ENCODE measurements at regions not wholly inside any gene's neighbourhood (a gene's known extent, or its start where the extent isn't known, plus 50 kb on each side); places are given as distances from the start of the nearest gene placed in this dataset.
"Not testable (repeated sequence)": the region's sequence is repeated elsewhere in the genome, so short reads cannot be mapped to it uniquely, and the experiment has no call there.

GRCh38 chr7:25602730-25603426, 374.6 kb upstream of the NPVF start:
- H3K4me3 ChIP-seq (ENCODE audit: low read length) = peak overlapping the region; percentile 41

GRCh38 chr7:25603427-25603740, 375.1 kb upstream of the NPVF start:
- not testable (repeated sequence) for DNase-seq (ENCODE audit: low read depth, low spot score)
- peak overlapping the region; percentile 41 for H3K4me3 ChIP-seq (ENCODE audit: low read length)

More at GRCh38 chr7:25602730-25603426, 374.6 kb upstream of the NPVF start:
- not testable (repeated sequence) for DNase-seq (ENCODE audit: low read depth, low spot score)

- no peak for DNase-seq (ENCODE audit: low read depth, low spot score)
- no peak overlapping the region for H3K4me3 ChIP-seq (ENCODE audit: low read length)
These were observed 382.9 kb upstream of the NPVF start for GRCh38 chr7:25611196-25611595.

GRCh38 chr7:25613912-25614311, 385.6 kb upstream of the NPVF start:
- DNase-seq (ENCODE audit: low read depth, low spot score) = no peak
- no peak overlapping the region for H3K4me3 ChIP-seq (ENCODE audit: low read length)

- H3K4me3 ChIP-seq (ENCODE audit: low read length) = no peak overlapping the region
These were observed 386.1 kb upstream of the NPVF start for GRCh38 chr7:25614415-25614814.

GRCh38 chr7:25615003-25615402, 386.7 kb upstream of the NPVF start:
- no peak for DNase-seq (ENCODE audit: low read depth, low spot score)
- no peak overlapping the region for H3K4me3 ChIP-seq (ENCODE audit: low read length)

More at GRCh38 chr7:25614415-25614814, 386.1 kb upstream of the NPVF start:
- no peak for DNase-seq (ENCODE audit: low read depth, low spot score)

- no peak for DNase-seq (ENCODE audit: low read depth, low spot score)
- no peak overlapping the region for H3K4me3 ChIP-seq (ENCODE audit: low read length)
These were observed 387.3 kb upstream of the NPVF start for GRCh38 chr7:25615593-25615992.

GRCh38 chr7:25617214-25617613, 388.9 kb upstream of the NPVF start:
- no peak overlapping the region for H3K4me3 ChIP-seq (ENCODE audit: low read length)
- no peak for DNase-seq (ENCODE audit: low read depth, low spot score)

GRCh38 chr7:25617673-25618072, 389.4 kb upstream of the NPVF start:
- H3K4me3 ChIP-seq (ENCODE audit: low read length) = no peak overlapping the region
- no peak for DNase-seq (ENCODE audit: low read depth, low spot score)

- H3K4me3 ChIP-seq (ENCODE audit: low read length) = no peak overlapping the region
These were observed 391.1 kb upstream of the NPVF start for GRCh38 chr7:25619381-25619780.

GRCh38 chr7:25619963-25620799, 391.9 kb upstream of the NPVF start:
- no peak overlapping the region for H3K4me3 ChIP-seq (ENCODE audit: low read length)
- DNase-seq (ENCODE audit: low read depth, low spot score) = peak; percentile 60

More at GRCh38 chr7:25619381-25619780, 391.1 kb upstream of the NPVF start:
- no peak for DNase-seq (ENCODE audit: low read depth, low spot score)

GRCh38 chr7:25621993-25622392, 393.7 kb upstream of the NPVF start:
- no peak for DNase-seq (ENCODE audit: low read depth, low spot score)
- H3K4me3 ChIP-seq (ENCODE audit: low read length) = no peak overlapping the region

GRCh38 chr7:25622695-25623094, 394.4 kb upstream of the NPVF start:
- no peak overlapping the region for H3K4me3 ChIP-seq (ENCODE audit: low read length)
- no peak for DNase-seq (ENCODE audit: low read depth, low spot score)

- no peak for DNase-seq (ENCODE audit: low read depth, low spot score)
- H3K4me3 ChIP-seq (ENCODE audit: low read length) = no peak overlapping the region
These were observed 395.8 kb upstream of the NPVF start for GRCh38 chr7:25624051-25624450.

GRCh38 chr7:25624833-25625232, 396.5 kb upstream of the NPVF start:
- no peak overlapping the region for H3K4me3 ChIP-seq (ENCODE audit: low read length)
- no peak for DNase-seq (ENCODE audit: low read depth, low spot score)

GRCh38 chr7:25625306-25625992, 397.2 kb upstream of the NPVF start:
- no peak overlapping the region for H3K4me3 ChIP-seq (ENCODE audit: low read length)
- no peak for DNase-seq (ENCODE audit: low read depth, low spot score)

GRCh38 chr7:25626451-25627131, 398.3 kb upstream of the NPVF start:
- DNase-seq (ENCODE audit: low read depth, low spot score) = no peak
- no peak overlapping the region for H3K4me3 ChIP-seq (ENCODE audit: low read length)

GRCh38 chr7:25628446-25628845, 400.2 kb upstream of the NPVF start:
- no peak overlapping the region for H3K4me3 ChIP-seq (ENCODE audit: low read length)
- DNase-seq (ENCODE audit: low read depth, low spot score) = no peak

GRCh38 chr7:25632616-25633015, 404.3 kb upstream of the NPVF start:
- DNase-seq (ENCODE audit: low read depth, low spot score) = no peak
- no peak overlapping the region for H3K4me3 ChIP-seq (ENCODE audit: low read length)
